Osteoblast (primary cell): ENCODE measurements at regions not wholly inside any gene's neighbourhood (a gene's known extent, or its start where the extent isn't known, plus 50 kb on each side); places are given as distances from the start of the nearest gene placed in this dataset.

ENCODE experiments used
- DNase-seq: peaks from one replicate; pipeline ENCODE4 v3.0.0; 2011; ENCODE audit warnings: low spot score, mixed read lengths; ENCODE audit not compliant: insufficient read length; ENCODE audit errors: missing footprints
- H2AFZ ChIP-seq: 2 replicates; pipeline ENCODE4 v1.6.0; 2011; ENCODE audit warnings: mild to moderate bottlenecking, low read length
- H3K27ac ChIP-seq: 2 replicates; pipeline ENCODE4 v1.5.1; 2011; ENCODE audit warnings: mild to moderate bottlenecking, low read depth, low read length, moderate library complexity
- H3K27me3 ChIP-seq: 2 replicates; pipeline ENCODE4 v1.6.0; 2012; ENCODE audit warnings: mild to moderate bottlenecking, control low read depth, inconsistent platforms, low read length, moderate library complexity; ENCODE audit not compliant: insufficient read depth
- H3K36me3 ChIP-seq: 2 replicates; pipeline ENCODE4 v1.5.1; 2011; ENCODE audit warnings: mild to moderate bottlenecking, low read length, control low read depth, moderate library complexity; ENCODE audit not compliant: insufficient read depth
- H3K4me1 ChIP-seq: 2 replicates; pipeline ENCODE4 v1.5.1; 2011; ENCODE audit warnings: mild to moderate bottlenecking, low read length, control low read depth, moderate library complexity; ENCODE audit not compliant: insufficient read depth
- H3K4me2 ChIP-seq: 2 replicates; pipeline ENCODE4 v1.6.0; 2011; ENCODE audit warnings: mild to moderate bottlenecking, low read length; ENCODE audit not compliant: insufficient read depth
- H3K4me3 ChIP-seq: fragments of 200-600 bp; sonication (generic); 3 replicates; pipeline ENCODE4 v1.5.1; 2012; ENCODE audit warnings: mild to moderate bottlenecking, low read length, inconsistent platforms; ENCODE audit not compliant: insufficient read depth
- H3K79me2 ChIP-seq: 2 replicates; pipeline ENCODE4 v1.6.0; 2012; ENCODE audit warnings: mild to moderate bottlenecking, low read length, control low read depth, inconsistent platforms; ENCODE audit not compliant: insufficient read depth
- H3K9me3 ChIP-seq: 2 replicates; pipeline ENCODE4 v1.5.1; 2011; ENCODE audit warnings: low read depth, low read length, control low read depth
- H4K20me1 ChIP-seq: 2 replicates; pipeline ENCODE4 v1.6.0; 2012; ENCODE audit warnings: mild to moderate bottlenecking, low read length, control low read depth; ENCODE audit not compliant: insufficient read depth
- CTCF ChIP-seq: IDR thresholded peaks from 2 replicates; pipeline ENCODE4 v1.5.1; 2011; ENCODE audit warnings: mild to moderate bottlenecking, low read depth, low read length, moderate library complexity; ENCODE audit errors: extremely low read depth

GRCh38 chr6:55012454-55012853 lies 161.9 kb upstream of the HCRTR2 start:
- H3K4me1 ChIP-seq: no peaks in the 10 kb centered on the region
- no peaks in the 10 kb centered on the region for H4K20me1 ChIP-seq
- no peak overlapping the region for H3K27ac ChIP-seq
- no peak overlapping the region for H3K4me2 ChIP-seq
- H3K4me3 ChIP-seq: no peak overlapping the region
- no peak for DNase-seq
- H3K79me2 ChIP-seq: no peaks in the 10 kb centered on the region
- no peaks in the 10 kb centered on the region for H3K9me3 ChIP-seq
- no peaks in the 10 kb centered on the region for H3K27me3 ChIP-seq
- H2AFZ ChIP-seq: no peak overlapping the region
- no peaks in the 10 kb centered on the region for H3K36me3 ChIP-seq
- no peak for TF ChIP-seq CTCF

- Histone ChIP-seq H3K27me3 (no peaks in the 10 kb centered on the region), H3K4me3 (no peak overlapping the region), H3K79me2 (no peaks in the 10 kb centered on the region), H3K4me1 (no peaks in the 10 kb centered on the region), H2AFZ (no peak overlapping the region), H3K9me3 (no peaks in the 10 kb centered on the region), H3K27ac (no peak overlapping the region), H3K36me3 (no peaks in the 10 kb centered on the region), H4K20me1 (no peaks in the 10 kb centered on the region), H3K4me2 (no peak overlapping the region)
- DNase-seq: no peak
- no peak for TF ChIP-seq CTCF
Measured at GRCh38 chr6:55014321-55015088, 159.8 kb upstream of the HCRTR2 start.

GRCh38 chr6:55016261-55016660 lies 158.1 kb upstream of the HCRTR2 start:
- Histone ChIP-seq H3K27me3 (no peaks in the 10 kb centered on the region), H2AFZ (no peak overlapping the region), H4K20me1 (no peaks in the 10 kb centered on the region), H3K9me3 (no peaks in the 10 kb centered on the region), H3K4me2 (no peak overlapping the region), H3K27ac (no peak overlapping the region), H3K79me2 (no peaks in the 10 kb centered on the region), H3K4me3 (no peak overlapping the region), H3K4me1 (no peaks in the 10 kb centered on the region), H3K36me3 (no peaks in the 10 kb centered on the region)
- no peak for TF ChIP-seq CTCF
- DNase-seq: no peak

- DNase-seq: no peak
- H3K27me3 ChIP-seq: no peaks in the 10 kb centered on the region
- no peaks in the 10 kb centered on the region for H3K4me1 ChIP-seq
- no peaks in the 10 kb centered on the region for H3K9me3 ChIP-seq
- no peak overlapping the region for H3K4me2 ChIP-seq
- H3K36me3 ChIP-seq: no peaks in the 10 kb centered on the region
- H3K79me2 ChIP-seq: no peaks in the 10 kb centered on the region
- TF ChIP-seq CTCF: no peak
- no peak overlapping the region for H3K27ac ChIP-seq
- no peaks in the 10 kb centered on the region for H4K20me1 ChIP-seq
- no peak overlapping the region for H2AFZ ChIP-seq
- H3K4me3 ChIP-seq: no peak overlapping the region
Measured at GRCh38 chr6:55017555-55018300, 156.6 kb upstream of the HCRTR2 start.
